NCI-H2196 treated with DMSO at 0.1 percent for 48 hours (cell line): ENCODE measurements at regions not wholly inside any gene's neighbourhood (a gene's known extent, or its start where the extent isn't known, plus 50 kb on each side); places are given as distances from the start of the nearest gene placed in this dataset.
"Not testable (repeated sequence)": the region's sequence is repeated elsewhere in the genome, so short reads cannot be mapped to it uniquely, and the experiment has no call there.

ENCODE experiments used
- DNase-seq: peaks from one replicate; lab custom pipeline; 2025; ENCODE audit not compliant: unreplicated experiment; lab: John Stamatoyannopoulos, UW

- DNase-seq: no peak
Measured at GRCh38 chr2:121064186-121064585, 220.8 kb downstream of the TFCP2L1 start.

- no peak for DNase-seq
Measured at GRCh38 chr2:121065239-121065638, 219.8 kb downstream of the TFCP2L1 start.

GRCh38 chr2:121066526-121066925, 218.5 kb downstream of the TFCP2L1 start:
- DNase-seq: no peak

GRCh38 chr2:121068851-121069250, 216.2 kb downstream of the TFCP2L1 start:
- no peak for DNase-seq

- DNase-seq: no peak
Measured at GRCh38 chr2:121069434-121069969, 215.5 kb downstream of the TFCP2L1 start.

GRCh38 chr2:121070061-121070460, 214.9 kb downstream of the TFCP2L1 start:
- not testable (repeated sequence) for DNase-seq

- DNase-seq: peak; percentile 31
Measured at GRCh38 chr2:121071034-121071504, 213.9 kb downstream of the TFCP2L1 start.

GRCh38 chr2:121072784-121073183, 212.2 kb downstream of the TFCP2L1 start:
- DNase-seq: no peak

- no peak for DNase-seq
Measured at GRCh38 chr2:121073320-121074210, 211.4 kb downstream of the TFCP2L1 start.

- DNase-seq: no peak
Measured at GRCh38 chr2:121074293-121074932, 210.6 kb downstream of the TFCP2L1 start.

GRCh38 chr2:121075006-121075551, 209.9 kb downstream of the TFCP2L1 start:
- peak; percentile 57 for DNase-seq

- DNase-seq: peak; percentile 28
Measured at GRCh38 chr2:121075641-121076497, 209.1 kb downstream of the TFCP2L1 start.

- DNase-seq: no peak
Measured at GRCh38 chr2:121076498-121076820, 208.5 kb downstream of the TFCP2L1 start.

- DNase-seq: peak; percentile 19
Measured at GRCh38 chr2:121076885-121077549, 208.0 kb downstream of the TFCP2L1 start.

- no peak for DNase-seq
Measured at GRCh38 chr2:121078899-121079298, 206.1 kb downstream of the TFCP2L1 start.

- DNase-seq: peak; percentile 23
Measured at GRCh38 chr2:121080013-121080772, 204.8 kb downstream of the TFCP2L1 start.

- no peak for DNase-seq
Measured at GRCh38 chr2:121081701-121082100, 203.3 kb downstream of the TFCP2L1 start.

- DNase-seq: no peak
Measured at GRCh38 chr2:121082191-121082590, 202.8 kb downstream of the TFCP2L1 start.

GRCh38 chr2:121084130-121084680, 200.8 kb downstream of the TFCP2L1 start:
- no peak for DNase-seq
